ENCODE measurements at regions not wholly inside any gene's neighbourhood (a gene's known extent, or its start where the extent isn't known, plus 50 kb on each side); places are given as distances from the start of the nearest gene placed in this dataset.
"Not testable (repeated sequence)": the region's sequence is repeated elsewhere in the genome, so short reads cannot be mapped to it uniquely, and the experiment has no call there.

DNA sequence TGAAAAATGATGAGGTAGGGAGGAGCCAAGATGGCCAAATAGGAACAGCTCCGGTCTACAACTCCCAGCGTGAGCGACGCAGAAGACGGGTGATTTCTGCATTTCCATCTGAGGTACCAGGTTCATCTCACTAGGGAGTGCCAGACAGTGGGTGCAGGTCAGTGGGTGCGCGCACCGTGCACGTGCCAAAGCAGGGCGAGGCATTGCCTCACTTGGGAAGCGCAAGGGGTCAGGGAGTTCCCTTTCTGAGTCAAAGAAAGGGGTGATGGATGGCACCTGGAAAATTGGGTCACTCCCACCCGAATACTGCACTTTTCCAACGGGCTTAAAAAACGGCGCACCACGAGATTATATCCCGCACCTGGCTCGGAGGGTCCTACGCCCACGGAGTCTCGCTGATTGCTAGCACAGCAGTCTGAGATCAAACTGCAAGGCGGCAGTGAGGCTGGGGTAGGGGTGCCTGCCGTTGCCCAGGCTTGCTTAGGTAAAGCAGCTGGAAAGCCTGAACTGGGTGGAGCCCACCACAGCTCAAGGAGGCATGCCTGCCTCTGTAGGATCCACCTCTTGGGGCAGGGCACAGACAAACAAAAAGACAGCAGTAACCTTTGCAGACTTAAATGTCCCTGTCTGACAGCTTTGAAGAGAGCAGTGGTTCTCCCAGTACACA lies 230.5 kb downstream of the GOLGA6L6 start:
- TF ChIP-seq, protein P1, sequence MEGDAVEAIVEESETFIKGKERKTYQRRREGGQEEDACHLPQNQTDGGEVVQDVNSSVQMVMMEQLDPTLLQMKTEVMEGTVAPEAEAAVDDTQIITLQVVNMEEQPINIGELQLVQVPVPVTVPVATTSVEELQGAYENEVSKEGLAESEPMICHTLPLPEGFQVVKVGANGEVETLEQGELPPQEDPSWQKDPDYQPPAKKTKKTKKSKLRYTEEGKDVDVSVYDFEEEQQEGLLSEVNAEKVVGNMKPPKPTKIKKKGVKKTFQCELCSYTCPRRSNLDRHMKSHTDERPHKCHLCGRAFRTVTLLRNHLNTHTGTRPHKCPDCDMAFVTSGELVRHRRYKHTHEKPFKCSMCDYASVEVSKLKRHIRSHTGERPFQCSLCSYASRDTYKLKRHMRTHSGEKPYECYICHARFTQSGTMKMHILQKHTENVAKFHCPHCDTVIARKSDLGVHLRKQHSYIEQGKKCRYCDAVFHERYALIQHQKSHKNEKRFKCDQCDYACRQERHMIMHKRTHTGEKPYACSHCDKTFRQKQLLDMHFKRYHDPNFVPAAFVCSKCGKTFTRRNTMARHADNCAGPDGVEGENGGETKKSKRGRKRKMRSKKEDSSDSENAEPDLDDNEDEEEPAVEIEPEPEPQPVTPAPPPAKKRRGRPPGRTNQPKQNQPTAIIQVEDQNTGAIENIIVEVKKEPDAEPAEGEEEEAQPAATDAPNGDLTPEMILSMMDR (IDR thresholded peaks at IDR 0.05; ENCODE audit: low read depth, low read length) = not testable (repeated sequence)
- not testable (repeated sequence) for TF ChIP-seq POLR2A (IDR thresholded peaks at IDR 0.05; ENCODE audit: extremely low read depth, insufficient read length)
- TF ChIP-seq, protein P2, sequence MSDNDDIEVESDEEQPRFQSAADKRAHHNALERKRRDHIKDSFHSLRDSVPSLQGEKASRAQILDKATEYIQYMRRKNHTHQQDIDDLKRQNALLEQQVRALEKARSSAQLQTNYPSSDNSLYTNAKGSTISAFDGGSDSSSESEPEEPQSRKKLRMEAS (IDR thresholded peaks at IDR 0.05; ENCODE audit: low read depth, low read length) = not testable (repeated sequence)

Data from NB4 (cell line).